H9 (cell line): ENCODE measurements at regions not wholly inside any gene's neighbourhood (a gene's known extent, or its start where the extent isn't known, plus 50 kb on each side); places are given as distances from the start of the nearest gene placed in this dataset.

Experiments
- DNase-seq: peaks from one replicate; pipeline ENCODE4 v3.0.0-alpha.2; 2017
- H2AFZ ChIP-seq: one replicate; pipeline ENCODE4 v1.6.1; 2013; ENCODE audit warnings: mild to moderate bottlenecking, low read length, control low read depth, moderate library complexity
- H2AK5ac ChIP-seq: 2 replicates; pipeline ENCODE4 v1.6.1; 2013; ENCODE audit warnings: low read length, control low read depth, mixed read lengths; ENCODE audit not compliant: insufficient read length
- H2BK120ac ChIP-seq: one replicate; pipeline ENCODE4 v1.6.1; 2013; ENCODE audit warnings: low read depth, mild to moderate bottlenecking, low read length, control low read depth, inconsistent platforms; ENCODE audit not compliant: poor library complexity, severe bottlenecking
- H2BK12ac ChIP-seq: 2 replicates; pipeline ENCODE4 v1.6.1; 2013; ENCODE audit warnings: low read length, control low read depth, mixed read lengths, low read depth; ENCODE audit not compliant: insufficient read length
- H2BK15ac ChIP-seq: 2 replicates; pipeline ENCODE4 v1.6.1; 2013; ENCODE audit warnings: low read depth, low read length, control low read depth
- H2BK20ac ChIP-seq: one replicate; pipeline ENCODE4 v1.6.1; 2013; ENCODE audit warnings: low read depth, mild to moderate bottlenecking, low read length, control low read depth, inconsistent platforms; ENCODE audit not compliant: poor library complexity, severe bottlenecking
- H2BK5ac ChIP-seq: 2 replicates; pipeline ENCODE4 v1.6.1; 2013; ENCODE audit warnings: low read length, control low read depth, mixed read lengths; ENCODE audit not compliant: insufficient read length
- H3K14ac ChIP-seq: 2 replicates; pipeline ENCODE4 v1.6.1; 2013; ENCODE audit warnings: low read length, control low read depth; ENCODE audit not compliant: insufficient read depth
- H3K18ac ChIP-seq: 2 replicates; pipeline ENCODE4 v1.6.1; 2013; ENCODE audit warnings: low read depth, mild to moderate bottlenecking, mixed read lengths, low read length, control low read depth; ENCODE audit not compliant: insufficient read length
- H3K23ac ChIP-seq: 2 replicates; pipeline ENCODE4 v1.6.1; 2013; ENCODE audit warnings: low read length, control low read depth, mixed read lengths, low read depth; ENCODE audit not compliant: insufficient read length
- H3K23me2 ChIP-seq: 2 replicates; pipeline ENCODE4 v1.6.1; 2013; ENCODE audit warnings: low read depth, mild to moderate bottlenecking, mixed read lengths, low read length, control low read depth; ENCODE audit not compliant: insufficient read length, poor library complexity, severe bottlenecking
- H3K27ac ChIP-seq: 2 replicates; pipeline ENCODE4 v1.5.1; 2013; ENCODE audit warnings: low read length, control low read depth, mixed read lengths, low read depth; ENCODE audit not compliant: insufficient read length
- H3K27me3 ChIP-seq: 2 replicates; pipeline ENCODE4 v1.6.1; 2013; ENCODE audit warnings: low read length, control low read depth, inconsistent platforms; ENCODE audit not compliant: insufficient read depth
- H3K4ac ChIP-seq: 2 replicates; pipeline ENCODE4 v1.6.1; 2013; ENCODE audit warnings: low read depth, mild to moderate bottlenecking, control low read depth, inconsistent platforms, low read length, moderate library complexity
- H3K4me1 ChIP-seq: 2 replicates; pipeline ENCODE4 v1.6.1; 2013; ENCODE audit warnings: low read length, control low read depth, inconsistent platforms; ENCODE audit not compliant: insufficient read depth
- H3K4me2 ChIP-seq: 2 replicates; pipeline ENCODE4 v1.6.1; 2013; ENCODE audit warnings: low read length, control low read depth, mixed read lengths; ENCODE audit not compliant: insufficient read length, insufficient read depth
- H3K56ac ChIP-seq: 2 replicates; pipeline ENCODE4 v1.6.1; 2013; ENCODE audit warnings: low read depth, mild to moderate bottlenecking, mixed read lengths, low read length, control low read depth; ENCODE audit not compliant: insufficient read length
- H3K79me1 ChIP-seq: 2 replicates; pipeline ENCODE4 v1.6.1; 2013; ENCODE audit warnings: low read depth, mild to moderate bottlenecking, moderate library complexity, low read length, control low read depth, inconsistent platforms; ENCODE audit not compliant: insufficient read depth, poor library complexity, severe bottlenecking
- H3K79me2 ChIP-seq: 2 replicates; pipeline ENCODE4 v1.6.1; 2013; ENCODE audit warnings: low read length, control low read depth, inconsistent platforms; ENCODE audit not compliant: insufficient read depth
- H3K9ac ChIP-seq: 2 replicates; pipeline ENCODE4 v1.6.1; 2013; ENCODE audit warnings: low read length, control low read depth, mixed read lengths; ENCODE audit not compliant: insufficient read length; ENCODE audit errors: extremely low read depth
- H3K9me3 ChIP-seq: one replicate; pipeline ENCODE4 v1.6.1; 2013; ENCODE audit warnings: low read depth, low read length, inconsistent platforms; ENCODE audit not compliant: control insufficient read depth
- H3T11ph ChIP-seq: one replicate; pipeline ENCODE4 v1.6.1; 2013; ENCODE audit warnings: mild to moderate bottlenecking, low read length, control low read depth, inconsistent platforms
- H4K20me1 ChIP-seq: one replicate; pipeline ENCODE4 v1.6.1; 2013; ENCODE audit not compliant: control insufficient read depth, insufficient read length, insufficient read depth
- H4K5ac ChIP-seq: 2 replicates; pipeline ENCODE4 v1.6.1; 2013; ENCODE audit warnings: low read depth, mild to moderate bottlenecking, mixed read lengths, low read length, control low read depth; ENCODE audit not compliant: insufficient read length
- H4K8ac ChIP-seq: replicated peaks from 2 replicates; pipeline ENCODE4 v1.6.1; 2013; ENCODE audit warnings: low read length, control low read depth, mixed read lengths, low read depth; ENCODE audit not compliant: insufficient read length
- H4K91ac ChIP-seq: 2 replicates; pipeline ENCODE4 v1.6.1; 2013; ENCODE audit warnings: low read depth, mild to moderate bottlenecking, moderate library complexity, mixed read lengths, low read length, control low read depth; ENCODE audit not compliant: insufficient read length
- H3K27ac Mint-ChIP-seq, 3 experiments: 2 replicates in 2 of 3; 3 replicates in 1 of 3; pipeline ENCODE4 v1.8.0; 2020 to 2021; ENCODE audit warnings: mixed read lengths in 3 of 3, mild to moderate bottlenecking in 1 of 3, moderate library complexity in 1 of 3
- H3K27me3 Mint-ChIP-seq: 2 replicates; pipeline ENCODE4 v1.8.0; 2021; ENCODE audit warnings: low read depth, mild to moderate bottlenecking, moderate library complexity, mixed read lengths
- H3K36me3 Mint-ChIP-seq, 3 experiments: 2 replicates in 2 of 3; 3 replicates in 1 of 3; pipeline ENCODE4 v1.8.0; 2020 to 2021; ENCODE audit warnings: low read depth in 3 of 3, mixed read lengths in 3 of 3; ENCODE audit not compliant: insufficient read depth in 1 of 3
- H3K4me1 Mint-ChIP-seq, 2 experiments: 2 replicates each; pipeline ENCODE4 v1.8.0; 2020; ENCODE audit warnings: mixed read lengths in 2 of 2
- H3K4me3 Mint-ChIP-seq, 2 experiments: 2 replicates in 1 of 2; 3 replicates in 1 of 2; pipeline ENCODE4 v1.8.0; 2020 to 2021; ENCODE audit warnings: mild to moderate bottlenecking in 2 of 2, mixed read lengths in 2 of 2, moderate library complexity in 1 of 2
- H3K9me3 Mint-ChIP-seq, 2 experiments: 2 replicates in 1 of 2; 3 replicates in 1 of 2; pipeline ENCODE4 v1.8.0; 2020; ENCODE audit warnings: mild to moderate bottlenecking in 2 of 2, mixed read lengths in 2 of 2, moderate library complexity in 1 of 2
- CTCF ChIP-seq: fragments of 200-600 bp; sonication (generic); conservative IDR thresholded peaks from 3 replicates; pipeline ENCODE4 v1.8.0; 2021; ENCODE audit warnings: antibody characterized with exemption, mild to moderate bottlenecking
- WGBS: extraction: QIAGEN DNeasy Blood & Tissue Kit; methylation state at CpG from one replicate; pipeline ENCODE4 v1.1.7; 2013; ENCODE audit warnings: missing lambda C conversion rate, low lambda C conversion rate, mixed read lengths; ENCODE audit not compliant: insufficient read length; ENCODE audit errors: extremely low coverage; 5-methylcytosine and 5-hydroxymethylcytosine counted together

DNA sequence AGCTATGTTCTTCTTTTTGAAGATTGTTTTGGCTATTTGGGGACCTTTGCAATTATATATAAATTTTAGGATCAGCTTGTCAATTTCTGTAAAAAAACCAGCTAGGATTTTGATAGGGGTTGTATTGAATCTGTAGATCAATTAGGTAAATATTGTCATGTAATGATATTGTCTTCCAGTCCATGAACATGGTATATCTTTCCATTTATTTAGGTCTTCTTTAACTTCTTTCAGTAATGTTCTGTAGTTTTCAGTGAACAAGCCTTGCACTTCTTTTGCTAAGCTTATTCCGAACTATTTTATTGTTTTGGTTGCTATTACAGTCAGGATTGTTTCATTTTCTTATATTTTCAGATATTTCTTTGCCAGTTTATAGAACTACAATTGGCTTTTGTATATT lies 175.8 kb upstream of the RARB start:
- no peak overlapping the region for H3K4me3 Mint-ChIP-seq
- Histone ChIP-seq H3K4me1 (no peaks in the 10 kb centered on the region), H3K9me3 (no peaks in the 10 kb centered on the region), H2BK120ac (no peak overlapping the region), H4K20me1 (no peaks in the 10 kb centered on the region), H4K91ac (no peak overlapping the region), H3K27ac (no peak overlapping the region), H2AFZ (no peak overlapping the region), H2BK15ac (no peak overlapping the region), H4K5ac (no peak overlapping the region), H3K27me3 (no peaks in the 10 kb centered on the region), H3K4ac (no peak overlapping the region), H3K79me1 (no peaks in the 10 kb centered on the region), H2BK12ac (no peak overlapping the region), H3T11ph (no peak overlapping the region), H3K23ac (no peak overlapping the region), H2BK20ac (no peak overlapping the region), H3K23me2 (no peaks in the 10 kb centered on the region), H3K9ac (no peak overlapping the region), H3K4me2 (no peak overlapping the region), H4K8ac (no peak overlapping the region), H2BK5ac (no peak overlapping the region), H2AK5ac (no peak overlapping the region), H3K14ac (no peak overlapping the region), H3K18ac (no peak overlapping the region), H3K79me2 (no peaks in the 10 kb centered on the region), H3K56ac (no peak overlapping the region)
- H3K27ac Mint-ChIP-seq: no peak overlapping the region
- H3K9me3 Mint-ChIP-seq: peaks cover 14 to 15% of the 10 kb centered on the region in 2 experiments; a peak in 4 of 5 replicates
- H3K36me3 Mint-ChIP-seq: peaks cover 2 to 21% (median 7%) of the 10 kb centered on the region in 3 experiments; a peak in 6 of 7 replicates
- DNase-seq: no peak
- H3K4me1 Mint-ChIP-seq: peaks cover 0 to 3% of the 10 kb centered on the region in 2 experiments; a peak in 3 of 4 replicates
- no peak for TF ChIP-seq CTCF
- WGBS: no CpG with 5 or more reads among the region's 1 CpG
- H3K27me3 Mint-ChIP-seq: no peaks in the 10 kb centered on the region
